RWPE2 (cell line): ENCODE measurements at regions not wholly inside any gene's neighbourhood (a gene's known extent, or its start where the extent isn't known, plus 50 kb on each side); places are given as distances from the start of the nearest gene placed in this dataset.
"Not testable (repeated sequence)": the region's sequence is repeated elsewhere in the genome, so short reads cannot be mapped to it uniquely, and the experiment has no call there.

Experiments used
- ATAC-seq: fragments of 200-7000 bp; cut with Tn5 transposase; 3 replicates; pipeline ENCODE4 v1.9.1; 2021; ENCODE audit warnings: low read depth
- DNase-seq: peaks from one replicate; pipeline ENCODE4 v3.0.0-alpha.2; 2020; ENCODE audit warnings: low spot score
- H3K27ac ChIP-seq: fragments of 450-650 bp; 2 replicates; pipeline ENCODE4 v1.5.1; 2017; ENCODE audit warnings: mild to moderate bottlenecking; ENCODE audit not compliant: poor library complexity, severe bottlenecking
- H3K27me3 ChIP-seq: fragments of 250-450 bp; sonication (Bioruptor Pico); 2 replicates; pipeline ENCODE4 v1.5.1; 2021; ENCODE audit warnings: mild to moderate bottlenecking, moderate library complexity; ENCODE audit not compliant: insufficient read depth, poor library complexity, severe bottlenecking
- H3K36me3 ChIP-seq: fragments of 250-450 bp; sonication (Bioruptor Pico); 2 replicates; pipeline ENCODE4 v1.5.1; 2020; ENCODE audit warnings: low read depth, mild to moderate bottlenecking, moderate library complexity
- H3K4me1 ChIP-seq: fragments of 250-450 bp; sonication (Bioruptor Pico); 2 replicates; pipeline ENCODE4 v1.5.1; 2021; ENCODE audit warnings: mild to moderate bottlenecking, moderate library complexity; ENCODE audit not compliant: insufficient read depth, poor library complexity, severe bottlenecking
- H3K4me3 ChIP-seq: fragments of 250-450 bp; sonication (Bioruptor Pico); 2 replicates; pipeline ENCODE4 v1.5.1; 2021; ENCODE audit warnings: mild to moderate bottlenecking, moderate library complexity; ENCODE audit not compliant: severe bottlenecking
- H3K9me3 ChIP-seq: fragments of 250-450 bp; sonication (Bioruptor Pico); 2 replicates; pipeline ENCODE4 v1.5.1; 2021; ENCODE audit warnings: mild to moderate bottlenecking, moderate library complexity; ENCODE audit not compliant: severe bottlenecking
- TF ChIP-seq, protein P1 (sequence below): fragments of 450-650 bp; IDR thresholded peaks from one replicate; pipeline ENCODE4 v1.5.1; 2017; ENCODE audit warnings: mild to moderate bottlenecking, moderate library complexity; ENCODE audit not compliant: poor library complexity, severe bottlenecking

DNA sequence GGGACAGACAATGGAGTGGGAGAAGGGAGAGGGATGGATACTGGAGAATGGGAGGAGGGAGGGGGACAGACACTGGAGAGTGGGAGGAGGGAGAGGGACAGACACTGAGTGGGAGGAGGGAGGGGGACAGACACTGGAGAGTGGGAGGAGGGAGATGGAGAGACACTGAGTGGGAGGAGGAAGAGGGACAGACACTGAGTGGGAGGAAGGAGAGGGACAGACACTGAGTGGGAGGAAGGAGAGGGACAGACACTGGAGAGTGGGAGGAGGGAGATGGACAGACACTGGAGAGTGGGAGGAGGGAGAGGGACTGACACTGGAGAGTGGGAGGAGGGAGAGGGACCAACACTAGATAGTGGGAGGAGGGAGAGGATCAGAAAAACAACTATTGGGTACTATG lies 426.7 kb upstream of the PMFBP1 start:
- no peak for ATAC-seq
- H3K36me3 ChIP-seq, result no peaks in the 10 kb centered on the region

DNA sequence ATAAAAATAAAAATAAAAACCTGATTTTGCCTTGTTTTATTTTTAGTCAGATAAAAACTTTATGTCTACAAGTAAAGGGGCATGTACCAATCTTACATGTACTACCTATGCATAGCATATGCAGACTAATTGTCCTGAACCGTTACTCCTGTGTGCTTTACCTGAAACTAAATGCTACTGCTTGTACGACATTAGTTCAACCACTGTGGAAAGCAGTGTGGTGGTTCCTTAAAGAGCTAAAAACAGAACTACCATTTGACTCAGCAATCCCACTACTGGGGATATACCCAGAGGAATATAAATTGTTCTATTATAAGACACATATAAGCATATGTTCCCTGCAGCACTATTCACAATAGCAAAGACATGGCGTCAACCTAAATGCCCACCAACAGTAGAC lies 426.0 kb upstream of the PMFBP1 start:
- ATAC-seq, result no peak
- TF ChIP-seq, protein P1, sequence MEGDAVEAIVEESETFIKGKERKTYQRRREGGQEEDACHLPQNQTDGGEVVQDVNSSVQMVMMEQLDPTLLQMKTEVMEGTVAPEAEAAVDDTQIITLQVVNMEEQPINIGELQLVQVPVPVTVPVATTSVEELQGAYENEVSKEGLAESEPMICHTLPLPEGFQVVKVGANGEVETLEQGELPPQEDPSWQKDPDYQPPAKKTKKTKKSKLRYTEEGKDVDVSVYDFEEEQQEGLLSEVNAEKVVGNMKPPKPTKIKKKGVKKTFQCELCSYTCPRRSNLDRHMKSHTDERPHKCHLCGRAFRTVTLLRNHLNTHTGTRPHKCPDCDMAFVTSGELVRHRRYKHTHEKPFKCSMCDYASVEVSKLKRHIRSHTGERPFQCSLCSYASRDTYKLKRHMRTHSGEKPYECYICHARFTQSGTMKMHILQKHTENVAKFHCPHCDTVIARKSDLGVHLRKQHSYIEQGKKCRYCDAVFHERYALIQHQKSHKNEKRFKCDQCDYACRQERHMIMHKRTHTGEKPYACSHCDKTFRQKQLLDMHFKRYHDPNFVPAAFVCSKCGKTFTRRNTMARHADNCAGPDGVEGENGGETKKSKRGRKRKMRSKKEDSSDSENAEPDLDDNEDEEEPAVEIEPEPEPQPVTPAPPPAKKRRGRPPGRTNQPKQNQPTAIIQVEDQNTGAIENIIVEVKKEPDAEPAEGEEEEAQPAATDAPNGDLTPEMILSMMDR, result no peak

More for the DNA sequence above, 426.7 kb upstream of the PMFBP1 start:
- H3K4me1 ChIP-seq, result no peaks in the 10 kb centered on the region
- DNase-seq, result no peak
- no peak overlapping the region for H3K4me3 ChIP-seq
- TF ChIP-seq, protein P1, result no peak
- H3K27ac ChIP-seq, result no peak overlapping the region
- H3K27me3 ChIP-seq, result no peaks in the 10 kb centered on the region
- H3K9me3 ChIP-seq, result no peaks in the 10 kb centered on the region

DNA sequence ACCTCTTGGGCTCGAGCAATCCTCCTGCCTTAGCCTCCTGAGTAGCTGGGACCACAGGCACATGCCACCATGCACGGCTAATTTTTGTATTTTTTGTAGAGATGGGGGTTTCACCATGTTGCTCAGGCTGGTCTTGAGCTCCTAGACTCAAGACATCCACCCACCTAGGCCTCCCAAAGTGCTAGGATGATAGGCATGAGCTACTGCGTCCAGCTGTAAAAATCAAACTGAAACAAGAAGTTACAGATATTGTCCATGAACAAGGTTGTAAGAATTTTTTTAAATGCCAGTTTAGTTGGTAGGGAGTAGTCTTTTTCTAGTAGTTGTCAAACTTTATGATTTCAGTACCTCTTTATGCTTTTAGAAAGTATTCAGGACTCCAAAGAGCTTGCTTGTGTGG lies 424.4 kb upstream of the PMFBP1 start:
- Histone ChIP-seq H3K4me3 (no peak overlapping the region), H3K36me3 (no peaks in the 10 kb centered on the region), H3K27ac (no peak overlapping the region), H3K4me1 (no peaks in the 10 kb centered on the region), H3K27me3 (no peaks in the 10 kb centered on the region), H3K9me3 (no peaks in the 10 kb centered on the region)
- DNase-seq (no peak), ATAC-seq (no peak)
- TF ChIP-seq, protein P1, result no peak

More for the DNA sequence above, 426.0 kb upstream of the PMFBP1 start:
- H3K27ac ChIP-seq, result no peak overlapping the region
- H3K27me3 ChIP-seq, result no peaks in the 10 kb centered on the region
- H3K4me1 ChIP-seq, result no peaks in the 10 kb centered on the region
- H3K4me3 ChIP-seq, result no peak overlapping the region
- H3K9me3 ChIP-seq, result no peaks in the 10 kb centered on the region
- no peak for DNase-seq
- no peaks in the 10 kb centered on the region for H3K36me3 ChIP-seq

DNA sequence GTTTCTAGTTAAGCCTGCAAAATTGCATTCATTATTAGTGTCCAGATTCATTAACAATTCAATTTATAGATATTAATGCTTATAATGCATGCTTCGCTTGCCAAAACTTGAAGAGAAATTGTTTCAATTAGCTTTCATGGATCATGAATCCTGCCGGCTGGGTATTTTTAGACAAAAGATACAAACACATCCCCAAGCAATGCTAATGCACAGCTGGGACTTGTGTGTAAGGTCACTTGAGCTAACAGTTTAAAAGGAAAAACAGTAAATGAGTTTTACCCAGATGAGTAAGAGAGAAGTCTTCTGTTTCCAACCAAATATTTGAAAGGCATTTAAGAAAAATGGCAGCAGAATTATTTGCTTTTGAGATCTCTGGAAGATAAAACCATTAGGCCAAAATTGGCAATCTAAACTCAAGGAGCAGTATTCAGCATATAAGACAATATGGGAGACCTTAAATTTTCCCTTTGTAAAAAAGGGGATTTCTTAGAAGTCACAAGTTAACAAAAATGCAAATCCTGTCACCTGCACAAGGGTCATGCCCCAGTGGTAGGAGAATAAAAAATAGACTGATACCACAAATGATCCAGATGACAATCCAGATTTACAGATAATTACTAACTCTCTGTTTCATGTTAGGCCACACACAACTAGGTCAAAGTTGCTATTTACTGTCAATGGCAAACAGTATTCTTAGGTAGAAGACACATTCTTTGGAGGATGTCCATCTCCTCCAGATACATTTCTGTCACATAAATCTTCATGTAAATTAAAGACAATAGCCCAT lies 418.4 kb upstream of the PMFBP1 start:
- ATAC-seq, result no peak
- Histone ChIP-seq H3K27ac (no peak overlapping the region), H3K36me3 (no peaks in the 10 kb centered on the region), H3K4me1 (no peaks in the 10 kb centered on the region), H3K27me3 (no peaks in the 10 kb centered on the region), H3K4me3 (no peak overlapping the region), H3K9me3 (no peaks in the 10 kb centered on the region)
- DNase-seq, result no peak
- TF ChIP-seq, protein P1, result no peak

DNA sequence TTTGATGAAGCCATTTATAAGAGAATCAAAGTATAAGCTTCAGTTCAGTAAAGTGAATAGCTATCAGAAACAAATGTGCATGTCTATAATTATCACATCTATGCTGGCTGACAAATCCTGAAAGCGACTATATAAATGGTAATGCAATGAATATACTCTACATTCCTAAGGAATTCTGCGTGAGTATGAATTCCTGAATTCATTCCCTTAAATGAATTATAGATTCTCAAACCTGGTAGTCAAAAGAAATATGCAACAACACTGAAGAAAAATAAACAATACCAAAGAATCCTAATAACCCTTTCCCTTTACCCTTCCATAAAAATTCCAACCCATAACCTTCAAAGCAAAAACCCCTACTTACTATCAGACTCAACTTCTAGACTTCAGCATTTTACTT lies 416.6 kb upstream of the PMFBP1 start:
- ATAC-seq (no peak), DNase-seq (no peak)
- TF ChIP-seq, protein P1, result no peak
- H3K4me1 ChIP-seq, result no peaks in the 10 kb centered on the region
- H3K4me3 ChIP-seq, result no peak overlapping the region
- no peaks in the 10 kb centered on the region for H3K27me3 ChIP-seq
- no peaks in the 10 kb centered on the region for H3K9me3 ChIP-seq
- H3K36me3 ChIP-seq, result no peaks in the 10 kb centered on the region
- H3K27ac ChIP-seq, result no peak overlapping the region

DNA sequence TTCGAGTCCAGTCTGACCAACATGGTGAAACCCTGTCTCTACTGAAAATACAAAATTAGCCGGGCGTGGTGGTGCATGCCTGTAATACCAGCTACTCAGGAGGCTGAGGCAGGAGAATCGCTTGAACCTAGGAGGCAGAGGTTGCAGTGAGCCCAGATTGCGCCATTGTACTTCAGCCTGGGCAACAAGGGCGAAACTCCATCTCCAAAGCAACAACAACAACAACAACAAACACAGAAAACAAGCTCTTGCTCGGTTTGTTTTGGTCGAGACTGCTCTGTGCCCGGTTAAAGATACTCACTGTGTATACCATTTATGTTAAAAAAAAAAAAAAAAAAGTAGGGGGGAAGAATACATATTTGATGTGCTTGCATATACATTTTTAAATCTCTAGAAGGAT lies 406.1 kb upstream of the PMFBP1 start:
- H3K27me3 ChIP-seq, DNase-seq, H3K4me1 ChIP-seq, H3K27ac ChIP-seq, H3K36me3 ChIP-seq, ATAC-seq, H3K9me3 ChIP-seq, H3K4me3 ChIP-seq: not testable (repeated sequence)
